GM18498 (cell line): ENCODE measurements at regions not wholly inside any gene's neighbourhood (a gene's known extent, or its start where the extent isn't known, plus 50 kb on each side); places are given as distances from the start of the nearest gene placed in this dataset.
"Not testable (repeated sequence)": the region's sequence is repeated elsewhere in the genome, so short reads cannot be mapped to it uniquely, and the experiment has no call there.

ENCODE experiments used
- ATAC-seq: cut with Tn5 transposase; IDR thresholded peaks from one replicate; pipeline ENCODE4 v1.9.1; 2021; ENCODE audit warnings: mild to moderate bottlenecking, moderate library complexity; ENCODE audit not compliant: unreplicated experiment

- ATAC-seq: no peak
Measured at GRCh38 chr12:67484791-67485480, 163.6 kb upstream of the DYRK2 start.

DNA sequence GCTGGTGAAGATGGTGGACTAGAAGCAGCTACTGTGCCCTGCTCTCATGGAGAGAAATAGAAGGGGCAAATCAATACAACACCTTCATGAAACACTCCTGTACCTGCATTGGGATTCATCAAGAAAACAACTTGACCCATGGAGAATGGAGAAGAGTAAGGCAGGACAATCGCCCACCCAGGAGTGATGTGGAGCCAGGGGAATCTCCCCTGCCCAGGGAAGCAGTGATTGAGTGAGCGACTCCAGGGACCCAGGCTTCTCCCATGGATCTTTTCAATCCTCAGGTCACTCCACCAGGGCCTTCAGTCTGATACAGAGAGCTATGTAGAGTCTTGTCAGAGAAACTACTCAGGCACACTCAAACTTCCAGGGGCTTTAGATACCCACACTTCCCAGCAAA, 161.9 kb upstream of the DYRK2 start:
- no peak for ATAC-seq

- ATAC-seq: not testable (repeated sequence)
Measured at GRCh38 chr12:67488349-67488748, 160.2 kb upstream of the DYRK2 start.

- ATAC-seq: no peak
Measured at GRCh38 chr12:67489007-67489406, 159.5 kb upstream of the DYRK2 start.

DNA sequence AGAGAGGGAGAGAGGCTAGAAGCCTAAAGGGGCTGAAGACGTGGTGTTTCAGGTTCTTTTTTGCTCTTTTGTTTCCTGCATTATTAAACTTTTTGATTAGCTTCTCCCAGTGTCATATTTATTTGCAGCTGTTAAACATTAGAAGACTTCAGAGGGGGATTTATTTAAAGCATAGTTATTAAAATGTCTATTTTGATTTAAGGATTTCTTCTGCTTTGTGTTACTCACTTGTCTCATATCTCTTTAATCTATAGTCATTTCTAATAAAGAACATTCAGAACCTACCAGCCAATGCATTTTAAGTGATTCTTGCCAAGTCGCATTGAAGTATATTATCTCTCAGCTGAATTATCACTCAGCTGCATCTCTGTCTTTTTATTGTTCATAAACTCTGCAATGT, 152.0 kb upstream of the DYRK2 start:
- ATAC-seq: no peak

GRCh38 chr12:67498991-67499390, 149.6 kb upstream of the DYRK2 start:
- no peak for ATAC-seq

DNA sequence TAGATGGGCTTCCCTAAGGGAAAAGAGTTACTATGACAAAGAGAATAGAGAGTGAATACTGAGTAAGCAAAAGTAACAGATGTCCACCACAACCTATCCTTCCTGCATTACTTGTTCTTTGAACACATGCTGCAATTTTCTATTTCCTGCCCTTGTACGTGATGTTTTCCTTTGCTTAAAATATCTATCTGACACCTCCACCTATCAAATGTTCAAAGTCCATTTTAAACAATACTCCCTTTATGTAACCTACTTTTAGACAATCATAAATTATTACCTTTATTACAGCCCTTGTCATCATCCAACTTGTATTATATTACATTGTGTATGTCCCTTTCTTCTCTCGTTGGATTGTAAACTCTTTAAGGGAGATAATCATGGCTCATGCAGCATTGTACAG, 147.2 kb upstream of the DYRK2 start:
- ATAC-seq: no peak

DNA sequence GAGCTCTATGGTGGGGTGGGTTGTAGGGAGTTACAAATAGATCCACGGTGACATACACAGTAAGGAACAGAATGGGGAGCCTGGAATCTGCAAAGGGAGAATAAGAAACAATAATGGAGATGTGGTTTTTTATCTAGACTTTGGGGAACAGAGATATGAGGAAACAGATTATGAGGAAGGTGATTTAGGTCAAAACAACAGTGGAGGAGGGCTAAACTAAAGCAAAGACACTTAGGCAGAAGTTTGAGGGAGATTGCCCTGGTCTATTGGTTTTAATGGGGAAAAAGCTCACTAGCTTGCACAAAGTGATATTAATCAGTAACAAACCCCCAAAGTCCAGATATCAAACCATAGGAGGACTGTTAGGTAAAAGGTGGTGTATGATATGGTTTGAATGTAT, 144.5 kb upstream of the DYRK2 start:
- no peak for ATAC-seq

GRCh38 chr12:67506739-67507138, 141.8 kb upstream of the DYRK2 start:
- no peak for ATAC-seq

DNA sequence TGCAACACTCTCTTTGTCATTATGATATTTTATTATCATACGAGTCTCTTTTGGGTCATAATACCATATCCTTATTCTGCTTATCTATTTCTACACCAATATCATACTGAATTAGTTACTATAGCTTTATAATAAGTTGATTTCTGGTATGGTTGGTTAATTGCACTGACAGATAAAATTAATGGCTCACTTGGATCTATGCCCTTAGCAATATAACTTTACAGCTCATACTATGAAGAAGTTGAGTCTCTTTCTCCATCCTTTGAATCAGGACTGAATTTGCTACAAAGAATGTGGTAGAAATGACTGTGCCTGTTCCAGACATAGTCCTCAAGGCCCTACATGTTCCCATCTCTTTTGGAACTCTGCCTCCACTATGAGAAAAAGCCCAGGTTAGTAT, 139.7 kb upstream of the DYRK2 start:
- no peak for ATAC-seq

- no peak for ATAC-seq
Measured at GRCh38 chr12:67509666-67510386, 138.7 kb upstream of the DYRK2 start.

DNA sequence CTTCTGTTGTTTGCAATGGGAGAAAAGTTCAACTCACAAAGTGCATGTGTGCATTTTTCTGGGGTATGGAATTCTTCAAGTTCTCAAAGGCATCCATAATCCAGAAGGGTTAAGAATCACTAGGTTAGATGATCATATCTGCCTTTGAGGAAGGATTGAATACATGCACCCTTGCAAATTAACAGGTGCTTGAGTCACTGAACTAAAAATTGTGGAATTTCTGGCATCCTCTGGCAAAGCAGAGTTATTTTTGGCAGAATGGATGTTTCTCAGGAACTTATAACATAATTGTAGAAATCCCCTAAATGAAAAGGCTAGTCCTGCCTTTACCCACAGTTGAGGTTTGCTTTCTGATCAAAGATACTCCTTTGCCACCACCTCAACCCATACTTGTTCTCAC, 136.5 kb upstream of the DYRK2 start:
- no peak for ATAC-seq

DNA sequence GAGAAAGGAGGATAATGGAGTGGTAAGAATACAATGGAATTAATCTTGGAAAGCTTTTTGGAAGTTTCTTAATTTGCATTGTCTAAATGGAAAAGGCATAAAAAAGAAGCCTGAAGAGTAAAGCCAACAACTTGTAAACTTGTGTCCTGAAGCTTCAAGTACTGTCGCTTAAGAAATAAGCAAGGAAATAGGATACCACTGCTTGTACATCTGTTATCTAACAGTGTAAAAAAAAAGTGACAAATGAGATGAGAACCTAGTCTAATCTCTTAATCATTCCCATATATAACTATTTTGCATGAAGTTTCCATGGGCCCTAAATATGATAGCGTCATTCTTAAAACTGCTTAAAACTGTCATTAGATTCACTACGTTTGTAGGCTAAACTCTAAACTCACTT, 134.0 kb upstream of the DYRK2 start:
- no peak for ATAC-seq

GRCh38 chr12:67515679-67516340, 132.7 kb upstream of the DYRK2 start:
- peak; percentile 98 for ATAC-seq

GRCh38 chr12:67517181-67517887, 131.2 kb upstream of the DYRK2 start:
- no peak for ATAC-seq

DNA sequence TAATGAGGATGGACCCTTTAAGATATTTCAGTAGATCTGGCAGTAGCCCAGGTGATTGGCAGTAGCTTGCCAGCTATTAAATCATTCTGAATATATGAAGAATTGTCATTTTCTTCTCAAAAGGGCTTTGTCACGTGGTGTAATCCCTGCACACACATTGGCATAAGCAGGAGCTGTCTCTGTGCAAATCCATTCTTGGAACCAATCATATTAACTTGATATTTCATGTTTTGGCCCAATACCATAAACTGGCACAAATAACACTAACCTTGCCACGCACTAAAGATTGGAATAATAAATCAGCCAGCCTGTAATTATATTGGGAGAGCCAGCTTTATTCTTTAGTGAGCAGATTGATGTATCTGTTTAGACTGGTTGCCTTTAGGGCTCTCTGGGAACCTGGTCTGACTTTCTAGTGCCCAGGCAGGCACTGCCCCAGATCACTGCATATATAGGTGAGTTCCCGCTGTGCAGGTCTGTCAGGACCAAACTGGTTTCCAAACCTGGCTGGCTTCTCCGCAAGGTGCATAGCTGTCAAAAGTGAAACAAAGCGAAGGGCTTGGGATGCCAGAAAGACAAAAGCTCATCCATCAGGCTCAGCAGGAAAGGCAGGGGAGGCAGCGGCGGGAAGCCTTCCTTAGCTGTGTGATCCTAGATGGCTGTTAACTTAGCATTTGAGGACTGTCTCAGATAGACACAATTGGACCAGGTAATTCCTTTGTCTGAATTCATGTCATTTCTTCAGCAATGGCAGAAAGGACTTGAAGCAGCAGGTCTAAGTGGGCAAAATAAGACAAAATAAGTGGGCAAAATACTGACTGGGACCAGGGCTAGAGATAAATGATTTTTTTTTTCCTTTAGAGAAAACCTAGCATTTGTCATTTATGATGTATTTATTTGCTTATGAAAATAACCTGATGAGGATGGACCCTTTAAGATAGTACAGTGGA, 128.8 kb upstream of the DYRK2 start:
- ATAC-seq: no peak

- ATAC-seq: no peak
Measured at GRCh38 chr12:67520606-67521005, 127.9 kb upstream of the DYRK2 start.

- ATAC-seq: no peak
Measured at GRCh38 chr12:67522222-67522621, 126.3 kb upstream of the DYRK2 start.

- ATAC-seq: no peak
Measured at GRCh38 chr12:67523538-67523937, 125.0 kb upstream of the DYRK2 start.

- ATAC-seq: no peak
Measured at GRCh38 chr12:67524861-67525616, 123.5 kb upstream of the DYRK2 start.
